H1 (cell line): ENCODE measurements at regions not wholly inside any gene's neighbourhood (a gene's known extent, or its start where the extent isn't known, plus 50 kb on each side); places are given as distances from the start of the nearest gene placed in this dataset.

Source experiments
- CTCF ChIA-PET: fragments of 300-600 bp; sonication (Branson Sonifier 250); formaldehyde crosslinking; loops from one replicate; lab custom pipeline; 2021; ENCODE audit not compliant: partially characterized antibody; lab: Charles Lee
- POLR2A ChIA-PET: fragments of 300-600 bp; sonication (Branson Sonifier 250); formaldehyde crosslinking; loops from one replicate; lab custom pipeline; 2021; ENCODE audit warnings: inconsistent platforms; ENCODE audit not compliant: partially characterized antibody; lab: Charles Lee
- DNase-seq, 2 experiments: peaks; one replicate each; pipeline versions ENCODE4 v3.0.0 to v3.0.0-alpha.2; 2010 to 2022; ENCODE audit warnings: low spot score in 2 of 2, low read depth in 1 of 2, mixed read lengths in 1 of 2
- FAIRE-seq: peaks from 2 replicates; lab custom pipeline; 2011; peaks lifted over from hg19 to GRCh38; lab: Jason Lieb, UNC
- H2AFZ ChIP-seq: 2 replicates; pipeline ENCODE4 v1.8.1; 2012; ENCODE audit warnings: low read length, inconsistent platforms
- H2AK5ac ChIP-seq: 2 replicates; pipeline ENCODE4 v1.6.1; 2013; ENCODE audit warnings: low read depth, low read length
- H2BK120ac ChIP-seq: replicated peaks from 2 replicates; pipeline ENCODE3; 2013; ENCODE audit warnings: low read depth, low read length, inconsistent platforms
- H2BK12ac ChIP-seq: 2 replicates; pipeline ENCODE4 v1.6.1; 2013; ENCODE audit warnings: low read depth, low read length
- H2BK15ac ChIP-seq: 2 replicates; pipeline ENCODE4 v1.6.1; 2013; ENCODE audit warnings: low read length
- H2BK20ac ChIP-seq: 2 replicates; pipeline ENCODE4 v1.6.1; 2013; ENCODE audit warnings: low read length
- H2BK5ac ChIP-seq: 2 replicates; pipeline ENCODE4 v1.6.1; 2013; ENCODE audit warnings: low read depth, low read length
- H3K14ac ChIP-seq: 2 replicates; pipeline ENCODE4 v1.6.1; 2013; ENCODE audit warnings: inconsistent platforms; ENCODE audit not compliant: insufficient read length
- H3K18ac ChIP-seq: 2 replicates; pipeline ENCODE4 v1.6.1; 2013; ENCODE audit warnings: low read length; ENCODE audit errors: extremely low read depth
- H3K23ac ChIP-seq: 2 replicates; pipeline ENCODE4 v1.6.1; 2013; ENCODE audit warnings: inconsistent platforms; ENCODE audit not compliant: insufficient read length
- H3K23me2 ChIP-seq: 2 replicates; pipeline ENCODE4 v1.6.1; 2013; ENCODE audit warnings: low read depth, low read length
- H3K27ac ChIP-seq: 2 replicates; pipeline ENCODE4 v1.6.1; 2011; ENCODE audit warnings: low read depth, low read length, inconsistent platforms
- H3K27me3 ChIP-seq, 4 experiments: replicated peaks in 1 of 4; 1 replicate in 1 of 4; 2 replicates in 3 of 4; pipeline versions ENCODE4 v1.6.1 to v1.8.1; 2011 to 2013; ENCODE audit warnings: low read length in 3 of 4, mild to moderate bottlenecking in 3 of 4, inconsistent platforms in 2 of 4, mixed read lengths in 2 of 4, moderate library complexity in 1 of 4; ENCODE audit not compliant: control insufficient read depth in 3 of 4, insufficient read depth in 3 of 4; ENCODE audit errors: extremely low read depth in 1 of 4
- H3K36me3 ChIP-seq, 4 experiments: 2 replicates each; pipeline versions ENCODE4 v1.6.1 to v1.8.1; 2011 to 2013; ENCODE audit warnings: mild to moderate bottlenecking in 4 of 4, low read length in 3 of 4, moderate library complexity in 2 of 4, control low read depth in 1 of 4, inconsistent platforms in 1 of 4; ENCODE audit not compliant: insufficient read depth in 4 of 4, control insufficient read depth in 2 of 4
- H3K4ac ChIP-seq: replicated peaks from 2 replicates; pipeline ENCODE3; 2013; ENCODE audit warnings: low read length, low read depth, mixed read lengths, inconsistent platforms; ENCODE audit not compliant: insufficient read length
- H3K4me1 ChIP-seq, 4 experiments: replicated peaks in 1 of 4; 1 replicate in 1 of 4; 2 replicates in 3 of 4; pipeline versions ENCODE4 v1.6.1 to v1.8.1; 2011 to 2013; ENCODE audit warnings: low read length in 3 of 4, inconsistent platforms in 2 of 4, mixed read lengths in 1 of 4; ENCODE audit not compliant: insufficient read depth in 4 of 4, control insufficient read depth in 3 of 4
- H3K4me2 ChIP-seq, 2 experiments: 2 replicates each; pipeline versions ENCODE4 v1.6.1 to v1.8.1; 2011 to 2013; ENCODE audit warnings: low read depth in 2 of 2, low read length in 2 of 2, control low read depth in 1 of 2, inconsistent platforms in 1 of 2, mild to moderate bottlenecking in 1 of 2; ENCODE audit not compliant: insufficient read depth in 1 of 2
- H3K4me3 ChIP-seq, 4 experiments: fragments of 200-600, 300-600 bp in 1 of 4; sonication (generic), shearing (Covaris generic), sonication (Bioruptor Twin) in 1 of 4; 2 replicates each; pipeline versions ENCODE4 v1.5.1 to v1.8.1; 2011 to 2016; ENCODE audit warnings: low read length in 4 of 4, low read depth in 3 of 4, control low read depth in 2 of 4, inconsistent platforms in 2 of 4, mild to moderate bottlenecking in 2 of 4, mixed read lengths in 1 of 4, moderate library complexity in 1 of 4; ENCODE audit not compliant: insufficient read depth in 2 of 4; ENCODE audit errors: extremely low read depth in 1 of 4
- H3K56ac ChIP-seq: replicated peaks from 2 replicates; pipeline ENCODE3; 2013; ENCODE audit warnings: low read depth, mild to moderate bottlenecking, mixed read lengths, low read length, inconsistent platforms; ENCODE audit not compliant: insufficient read length
- H3K79me1 ChIP-seq: 2 replicates; pipeline ENCODE4 v1.6.1; 2013; ENCODE audit warnings: low read depth, low read length, control low read depth
- H3K79me2 ChIP-seq, 2 experiments: 2 replicates each; pipeline versions ENCODE4 v1.6.1 to v1.8.1; 2012 to 2013; ENCODE audit warnings: low read length in 2 of 2, mild to moderate bottlenecking in 2 of 2, inconsistent platforms in 1 of 2; ENCODE audit not compliant: insufficient read depth in 2 of 2, control insufficient read depth in 1 of 2
- H3K9ac ChIP-seq, 4 experiments: replicated peaks in 1 of 4; 1 replicate in 1 of 4; 2 replicates in 3 of 4; pipeline versions ENCODE4 v1.6.1 to v1.8.1; 2011 to 2013; ENCODE audit warnings: low read depth in 3 of 4, low read length in 3 of 4, control low read depth in 2 of 4, mild to moderate bottlenecking in 2 of 4, moderate library complexity in 2 of 4, inconsistent platforms in 1 of 4; ENCODE audit errors: extremely low read depth in 1 of 4
- H3K9me3 ChIP-seq, 2 experiments: 2 replicates each; pipeline versions ENCODE4 v1.6.1 to v1.8.1; 2012 to 2013; ENCODE audit warnings: mild to moderate bottlenecking in 2 of 2, moderate library complexity in 2 of 2, control low read depth in 1 of 2, inconsistent platforms in 1 of 2, low read depth in 1 of 2, low read length in 1 of 2, mixed read lengths in 1 of 2; ENCODE audit not compliant: insufficient read depth in 2 of 2
- H4K20me1 ChIP-seq, 2 experiments: replicated peaks in 1 of 2; 2 replicates each; pipeline versions ENCODE3 to v1.8.1; 2011 to 2013; ENCODE audit warnings: inconsistent platforms in 2 of 2, low read length in 2 of 2, mild to moderate bottlenecking in 1 of 2; ENCODE audit not compliant: insufficient read depth in 2 of 2, control insufficient read depth in 1 of 2
- H4K5ac ChIP-seq: 2 replicates; pipeline ENCODE4 v1.6.1; 2013; ENCODE audit warnings: low read length, low read depth, mixed read lengths, inconsistent platforms; ENCODE audit not compliant: insufficient read length
- H4K8ac ChIP-seq: 2 replicates; pipeline ENCODE4 v1.8.0; 2013; ENCODE audit warnings: mild to moderate bottlenecking, moderate library complexity, low read length, inconsistent platforms; ENCODE audit not compliant: insufficient read depth; ENCODE audit errors: extremely low read depth
- H4K91ac ChIP-seq: replicated peaks from 2 replicates; pipeline ENCODE3; 2013; ENCODE audit warnings: low read length, mixed read lengths, inconsistent platforms; ENCODE audit not compliant: insufficient read length
- BCL11A ChIP-seq, 2 experiments: IDR thresholded peaks; one replicate each; pipeline ENCODE4 v1.6.1; 2011; ENCODE audit warnings: low read depth in 2 of 2, low read length in 2 of 2, mild to moderate bottlenecking in 2 of 2
- CTBP2 ChIP-seq: IDR thresholded peaks from 2 replicates; pipeline ENCODE4 v1.7.0; 2011; ENCODE audit warnings: borderline replicate concordance, mild to moderate bottlenecking, moderate library complexity, mixed read lengths, low read length; ENCODE audit not compliant: insufficient read depth, insufficient read length
- EGR1 ChIP-seq: IDR thresholded peaks from 2 replicates; pipeline ENCODE4 v1.6.1; 2011; ENCODE audit warnings: low read depth, low read length, borderline replicate concordance
- EP300 ChIP-seq, 2 experiments: IDR thresholded peaks; 1 replicate in 1 of 2; 2 replicates in 1 of 2; pipeline ENCODE4 v1.6.1; 2011 to 2012; ENCODE audit warnings: low read depth in 2 of 2, low read length in 2 of 2, mild to moderate bottlenecking in 2 of 2, borderline replicate concordance in 1 of 2, inconsistent platforms in 1 of 2, moderate library complexity in 1 of 2
- GTF2F1 ChIP-seq: IDR thresholded peaks from 2 replicates; pipeline ENCODE4 v1.6.1; 2012; ENCODE audit warnings: low read depth, low read length, improper control_type of control experiment, borderline replicate concordance
- HDAC6 ChIP-seq: IDR thresholded peaks from one replicate; pipeline ENCODE4 v1.7.1; 2012; ENCODE audit warnings: low read depth, mild to moderate bottlenecking, inconsistent platforms, low read length, moderate library complexity
- POLR2AphosphoS5 ChIP-seq: IDR thresholded peaks from 2 replicates; pipeline ENCODE4 v1.6.1; 2011; ENCODE audit warnings: low read depth, low read length
- POU5F1 ChIP-seq: IDR thresholded peaks from 2 replicates; pipeline ENCODE4 v1.6.1; 2011; ENCODE audit warnings: low read depth, mild to moderate bottlenecking, low read length, moderate library complexity
- RBBP5 ChIP-seq: IDR thresholded peaks from 2 replicates; pipeline ENCODE4 v1.7.1; 2012; ENCODE audit warnings: low read depth, mild to moderate bottlenecking, inconsistent platforms, low read length, moderate library complexity, borderline replicate concordance
- ZNF274 ChIP-seq: IDR thresholded peaks from 2 replicates; pipeline ENCODE4 v1.7.0; 2012; ENCODE audit warnings: low read length, borderline replicate concordance; ENCODE audit errors: extremely low read depth
- whole genome bisulfite sequencing, 2 experiments: shearing (Covaris generic) in 1 of 2; methylation state at CpG; one replicate each; pipeline versions ENCODE4 v1.1.6 to v1.1.7; 2013 to 2015; ENCODE audit warnings: low lambda C conversion rate in 2 of 2, mixed read lengths in 2 of 2, inconsistent platforms in 1 of 2, low coverage in 1 of 2, missing lambda C conversion rate in 1 of 2; ENCODE audit not compliant: insufficient replicate concordance in 2 of 2, insufficient coverage in 1 of 2, insufficient read length in 1 of 2; ENCODE audit errors: extremely low coverage in 1 of 2, missing lambda C conversion rate in 1 of 2; 5-methylcytosine and 5-hydroxymethylcytosine counted together
- TF ChIP-seq, protein P1 (sequence below): IDR thresholded peaks from 2 replicates; pipeline ENCODE4 v1.6.1; 2012; ENCODE audit warnings: inconsistent platforms

DNA sequence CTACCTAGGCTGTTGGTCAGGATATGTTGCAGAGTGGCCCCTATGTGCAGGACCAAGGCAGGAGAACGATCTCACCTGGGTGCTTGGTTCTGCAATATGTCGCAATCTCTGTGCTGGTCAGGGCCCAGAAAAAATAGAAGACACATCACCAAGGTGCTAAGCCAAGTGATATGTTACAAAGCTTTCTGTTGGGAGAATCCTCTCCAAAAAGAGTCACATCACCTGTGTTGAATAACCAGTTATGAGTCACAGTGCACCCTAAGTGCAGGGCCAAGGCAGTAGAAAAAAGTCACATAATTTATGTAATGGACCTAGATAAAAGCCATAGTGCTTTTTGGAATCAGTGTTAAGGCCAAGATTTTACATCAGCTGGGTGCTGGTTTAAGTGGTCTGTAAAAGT, 965.9 kb upstream of the AMELY start:
- no peaks in the 10 kb centered on the region for H3K27me3 ChIP-seq
- H2BK20ac ChIP-seq: no peak overlapping the region
- no peaks in the 10 kb centered on the region for H4K20me1 ChIP-seq
- H4K8ac ChIP-seq: no peak overlapping the region
- 59% methylated on average over 2 of the region's 2 CpGs; no CpG with 5 or more reads in 1 of the 2 experiments for WGBS, 2 experiments
- no peak for FAIRE-seq
- H4K91ac ChIP-seq: no peak overlapping the region
- POLR2A ChIA-PET: no interaction called here
- TF ChIP-seq GTF2F1 (no peak), RBBP5 (no peak), CTBP2 (no peak), EP300 (IDR thresholded peaks at IDR 0.05; ENCODE audit: borderline replicate concordance in 1 of 2, low read depth in 2 of 2, low read length in 2 of 2) (no peak), POLR2AphosphoS5 (no peak), EGR1 (no peak), ZNF274 (no peak), POU5F1 (no peak), BCL11A (IDR thresholded peaks at IDR 0.05; ENCODE audit: low read depth in 2 of 2, low read length in 2 of 2) (no peak), HDAC6 (no peak)
- TF ChIP-seq, protein P1, sequence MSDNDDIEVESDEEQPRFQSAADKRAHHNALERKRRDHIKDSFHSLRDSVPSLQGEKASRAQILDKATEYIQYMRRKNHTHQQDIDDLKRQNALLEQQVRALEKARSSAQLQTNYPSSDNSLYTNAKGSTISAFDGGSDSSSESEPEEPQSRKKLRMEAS: no peak
- no peak overlapping the region for H3K14ac ChIP-seq
- H3K23me2 ChIP-seq: no peaks in the 10 kb centered on the region
- no peak overlapping the region for H3K4me2 ChIP-seq
- no peak overlapping the region for H3K4me3 ChIP-seq
- H3K4ac ChIP-seq: no peak overlapping the region
- no peak overlapping the region for H3K27ac ChIP-seq
- H2BK12ac ChIP-seq: no peak overlapping the region
- H2BK5ac ChIP-seq: no peak overlapping the region
- peaks cover 2 to 17% of the 10 kb centered on the region in 2 experiments; a peak in 2 of 4 replicates for H3K9me3 ChIP-seq
- H3K18ac ChIP-seq: no peak overlapping the region
- H3K79me2 ChIP-seq: no peaks in the 10 kb centered on the region
- H2AK5ac ChIP-seq: no peak overlapping the region
- H4K5ac ChIP-seq: no peak overlapping the region
- no peak overlapping the region for H3K9ac ChIP-seq
- H3K23ac ChIP-seq: no peak overlapping the region
- DNase-seq: no peak
- H3K56ac ChIP-seq: no peak overlapping the region
- H2BK120ac ChIP-seq: no peak overlapping the region
- H3K36me3 ChIP-seq: no peaks in the 10 kb centered on the region
- no peak overlapping the region for H2BK15ac ChIP-seq
- no peaks in the 10 kb centered on the region for H3K79me1 ChIP-seq
- no peak overlapping the region for H2AFZ ChIP-seq
- H3K4me1 ChIP-seq: no peaks in the 10 kb centered on the region
- CTCF ChIA-PET: no interaction called here
